ENCODE measurements at regions not wholly inside any gene's neighbourhood (a gene's known extent, or its start where the extent isn't known, plus 50 kb on each side); places are given as distances from the start of the nearest gene placed in this dataset.

DNA sequence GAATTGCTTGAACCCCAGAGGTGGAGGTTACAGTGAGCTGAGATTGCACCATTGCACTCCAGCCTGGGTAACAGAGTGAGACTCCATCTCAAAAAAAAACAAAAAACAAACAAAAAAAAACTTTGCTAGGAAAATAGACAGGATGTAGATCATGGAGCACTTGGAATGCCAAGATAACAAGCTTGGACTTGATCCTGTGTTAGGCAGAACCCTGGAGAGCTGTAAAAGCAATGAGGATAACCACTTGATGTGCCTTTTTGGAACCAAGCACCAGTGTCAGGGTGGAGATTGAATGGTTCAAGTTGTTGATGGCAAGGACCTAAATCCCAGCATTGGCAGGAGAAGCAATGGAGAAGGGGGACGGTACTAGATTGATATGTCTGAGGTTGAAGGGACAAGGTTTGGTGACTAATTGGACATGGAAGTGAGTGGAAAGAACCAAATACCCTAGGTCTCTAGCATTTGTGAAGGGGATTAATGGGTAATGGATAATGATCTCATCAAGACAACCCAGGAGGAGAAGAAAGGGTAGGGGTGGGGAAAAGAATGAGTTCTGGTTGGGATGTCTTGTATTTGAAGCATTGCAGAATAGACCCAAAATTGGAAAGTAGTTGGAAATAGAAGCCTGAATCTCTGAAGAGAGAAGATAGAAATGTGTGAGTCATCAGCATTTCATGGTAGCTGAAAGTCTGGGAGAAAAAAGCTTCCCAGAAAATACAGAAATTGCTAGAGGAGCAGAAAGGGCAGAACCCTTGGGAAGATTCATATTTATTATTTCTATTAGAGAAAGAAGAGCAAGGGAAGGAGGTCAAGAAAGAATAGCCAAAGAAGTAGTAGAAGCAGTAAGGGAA lies 176.7 kb downstream of the NUAK1 start:
- no peak for DNase-seq (ENCODE audit: low read depth in 2 of 2)
- TF ChIP-seq, protein P1, sequence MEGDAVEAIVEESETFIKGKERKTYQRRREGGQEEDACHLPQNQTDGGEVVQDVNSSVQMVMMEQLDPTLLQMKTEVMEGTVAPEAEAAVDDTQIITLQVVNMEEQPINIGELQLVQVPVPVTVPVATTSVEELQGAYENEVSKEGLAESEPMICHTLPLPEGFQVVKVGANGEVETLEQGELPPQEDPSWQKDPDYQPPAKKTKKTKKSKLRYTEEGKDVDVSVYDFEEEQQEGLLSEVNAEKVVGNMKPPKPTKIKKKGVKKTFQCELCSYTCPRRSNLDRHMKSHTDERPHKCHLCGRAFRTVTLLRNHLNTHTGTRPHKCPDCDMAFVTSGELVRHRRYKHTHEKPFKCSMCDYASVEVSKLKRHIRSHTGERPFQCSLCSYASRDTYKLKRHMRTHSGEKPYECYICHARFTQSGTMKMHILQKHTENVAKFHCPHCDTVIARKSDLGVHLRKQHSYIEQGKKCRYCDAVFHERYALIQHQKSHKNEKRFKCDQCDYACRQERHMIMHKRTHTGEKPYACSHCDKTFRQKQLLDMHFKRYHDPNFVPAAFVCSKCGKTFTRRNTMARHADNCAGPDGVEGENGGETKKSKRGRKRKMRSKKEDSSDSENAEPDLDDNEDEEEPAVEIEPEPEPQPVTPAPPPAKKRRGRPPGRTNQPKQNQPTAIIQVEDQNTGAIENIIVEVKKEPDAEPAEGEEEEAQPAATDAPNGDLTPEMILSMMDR (IDR thresholded peaks at IDR 0.05; ENCODE audit: low read depth, low read length), result no peak
- no peak overlapping the region for H3K4me3 ChIP-seq (replicated peaks in 1 of 2; ENCODE audit: low read depth in 2 of 2, low read length in 2 of 2)

DNA sequence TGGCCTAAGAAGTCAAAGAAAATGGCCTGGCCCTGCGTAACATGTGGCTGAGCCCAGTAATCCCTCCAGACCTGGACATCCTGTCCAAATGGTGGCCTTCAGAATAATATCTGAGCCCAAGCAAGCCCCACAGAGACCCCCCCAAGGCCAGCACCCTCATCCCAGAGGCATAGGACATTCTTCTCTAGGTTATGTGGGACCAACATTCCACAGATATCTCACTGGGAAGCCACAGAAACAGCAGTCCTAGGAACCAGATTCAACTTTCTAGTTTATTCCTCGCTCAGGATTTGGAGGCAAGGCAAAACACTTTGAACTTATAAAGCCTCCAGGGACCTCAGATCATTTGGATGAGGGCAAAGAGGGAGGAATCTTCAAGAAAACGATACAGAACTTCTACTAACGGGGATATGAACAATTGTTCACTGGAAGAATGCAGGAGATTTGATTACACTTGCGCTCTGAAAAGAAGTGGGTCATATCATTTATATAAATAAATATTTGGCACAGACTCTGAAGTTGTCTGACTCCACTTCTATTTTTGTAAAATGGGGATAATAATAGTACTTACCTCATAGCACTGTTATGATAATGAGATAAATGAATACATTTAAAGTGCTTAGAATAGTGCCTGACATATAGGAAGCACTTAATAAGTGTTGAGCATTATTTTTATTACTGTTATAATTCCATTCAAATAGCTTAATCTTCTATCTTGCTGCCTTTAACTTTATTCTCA lies 171.5 kb downstream of the NUAK1 start:
- DNase-seq (ENCODE audit: low read depth in 2 of 2), result peak; percentile 31 to 47
- H3K4me3 ChIP-seq (replicated peaks in 1 of 2; ENCODE audit: low read depth in 2 of 2, low read length in 2 of 2), result no peak overlapping the region
- TF ChIP-seq, protein P1 (IDR thresholded peaks at IDR 0.05; ENCODE audit: low read depth, low read length), result no peak

DNA sequence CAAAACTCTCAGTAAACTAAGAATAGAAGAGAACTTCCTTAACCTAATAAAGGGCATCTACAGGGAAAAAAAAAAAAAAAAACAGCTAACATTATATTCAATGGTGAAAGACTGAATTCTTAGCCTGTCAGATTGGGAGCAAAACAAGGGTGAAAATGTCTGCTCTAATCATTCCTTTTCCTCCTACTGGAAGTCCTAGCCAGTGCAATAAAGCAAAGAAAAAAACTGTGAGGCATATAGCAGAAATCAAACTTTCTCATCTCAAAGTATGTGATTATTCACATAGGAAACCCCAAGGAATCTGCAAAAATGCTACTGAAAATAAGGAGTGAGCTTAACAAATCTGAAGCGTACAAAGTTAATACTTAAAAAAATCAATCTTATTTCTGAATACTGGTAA lies 170.7 kb downstream of the NUAK1 start:
- no peak for DNase-seq (ENCODE audit: low read depth in 2 of 2)
- TF ChIP-seq, protein P1 (IDR thresholded peaks at IDR 0.05; ENCODE audit: low read depth, low read length), result no peak
- H3K4me3 ChIP-seq (replicated peaks in 1 of 2; ENCODE audit: low read depth in 2 of 2, low read length in 2 of 2), result no peak overlapping the region

DNA sequence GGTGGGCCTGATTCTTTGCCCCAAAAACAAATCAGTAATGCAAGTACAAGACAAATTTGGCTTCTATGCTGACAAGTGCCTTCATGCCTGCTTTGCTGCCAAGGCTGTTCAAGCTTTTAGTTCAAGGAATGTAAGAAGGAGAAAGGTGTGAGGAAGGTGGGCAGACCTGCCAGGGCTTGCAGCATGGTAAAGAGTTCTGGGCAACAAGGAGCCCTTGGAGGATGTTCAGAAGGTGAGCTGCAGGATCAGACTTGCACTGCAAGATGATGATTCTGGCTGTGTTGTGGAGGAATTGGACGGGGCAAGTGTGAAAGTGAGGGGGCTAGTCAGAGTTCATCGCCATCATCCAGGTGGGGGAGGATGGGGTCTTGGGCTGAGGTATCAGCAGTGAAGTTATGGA lies 167.9 kb downstream of the NUAK1 start:
- no peak overlapping the region for H3K4me3 ChIP-seq (replicated peaks in 1 of 2; ENCODE audit: low read depth in 2 of 2, low read length in 2 of 2)
- TF ChIP-seq, protein P1 (IDR thresholded peaks at IDR 0.05; ENCODE audit: low read depth, low read length), result no peak
- DNase-seq (ENCODE audit: low read depth in 2 of 2), result no peak

DNA sequence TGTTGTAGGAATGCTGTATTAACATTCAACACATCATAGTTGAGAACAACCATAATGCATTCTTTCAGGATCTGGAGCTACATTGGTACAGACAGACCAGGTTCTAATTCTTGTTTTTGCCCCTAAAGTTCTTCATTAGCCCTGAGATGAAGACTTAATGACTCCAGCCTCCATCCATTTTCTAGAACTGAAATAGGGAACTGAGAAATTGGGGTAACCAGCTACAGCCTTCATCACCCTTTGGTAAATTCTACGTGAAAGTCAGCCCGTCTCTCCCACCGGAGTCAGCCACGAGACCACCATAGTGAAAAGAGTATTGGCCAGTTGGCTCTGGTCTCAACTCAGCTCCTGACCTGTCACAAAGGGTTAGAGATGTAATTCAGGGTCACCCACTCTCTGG lies 164.0 kb downstream of the NUAK1 start:
- no peak for DNase-seq (ENCODE audit: low read depth in 2 of 2)
- TF ChIP-seq, protein P1 (IDR thresholded peaks at IDR 0.05; ENCODE audit: low read depth, low read length), result no peak
- H3K4me3 ChIP-seq (replicated peaks in 1 of 2; ENCODE audit: low read depth in 2 of 2, low read length in 2 of 2), result no peak overlapping the region

DNA sequence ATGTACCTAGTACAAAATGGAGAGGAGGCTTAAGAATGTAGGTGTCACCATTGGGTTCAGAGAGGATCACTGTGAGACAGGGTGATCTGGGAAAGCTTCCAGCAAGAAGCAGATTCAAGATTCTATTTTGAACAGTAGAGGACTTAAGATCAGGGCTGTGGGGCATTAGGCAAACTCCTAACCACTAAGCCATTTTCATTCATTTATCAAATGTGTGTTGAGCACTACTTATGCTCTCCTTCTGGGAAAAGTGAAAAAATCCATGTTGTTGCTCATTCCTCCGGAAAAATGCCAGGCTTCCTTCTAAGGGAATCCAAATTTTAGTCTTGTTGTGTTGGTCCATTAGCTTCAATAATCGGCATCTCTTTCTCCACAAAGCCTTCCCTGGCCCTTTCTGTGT lies 163.4 kb downstream of the NUAK1 start:
- DNase-seq (ENCODE audit: low read depth in 2 of 2), result no peak
- TF ChIP-seq, protein P1 (IDR thresholded peaks at IDR 0.05; ENCODE audit: low read depth, low read length), result no peak
- H3K4me3 ChIP-seq (replicated peaks in 1 of 2; ENCODE audit: low read depth in 2 of 2, low read length in 2 of 2), result no peak overlapping the region
